Neural cell (in vitro differentiated cells): ENCODE measurements at regions not wholly inside any gene's neighbourhood (a gene's known extent, or its start where the extent isn't known, plus 50 kb on each side); places are given as distances from the start of the nearest gene placed in this dataset.

ENCODE experiments used
- CTCF ChIP-seq: fragments of 450-650 bp; IDR thresholded peaks from 2 replicates; pipeline ENCODE4 v1.5.1; 2014; ENCODE audit warnings: antibody characterized with exemption, mild to moderate bottlenecking, moderate library complexity; ENCODE audit not compliant: poor library complexity, severe bottlenecking
- EP300 ChIP-seq: fragments of 450-650 bp; conservative IDR thresholded peaks from 2 replicates; pipeline ENCODE4 v1.6.1; 2014; ENCODE audit warnings: antibody characterized with exemption, mild to moderate bottlenecking, moderate library complexity; ENCODE audit not compliant: poor library complexity, severe bottlenecking
- EZH2 ChIP-seq: fragments of 200-600, 300-800 bp; shearing (Covaris generic), sonication (generic); IDR thresholded peaks from 2 replicates; pipeline ENCODE4 v1.6.1; 2014; ENCODE audit warnings: antibody characterized with exemption, low read length, borderline replicate concordance, mild to moderate bottlenecking; ENCODE audit not compliant: insufficient read depth, poor library complexity, severe bottlenecking
- MXI1 ChIP-seq: fragments of 450-650 bp; conservative IDR thresholded peaks from 2 replicates; pipeline ENCODE4 v1.6.1; 2014; ENCODE audit warnings: antibody characterized with exemption, mild to moderate bottlenecking; ENCODE audit not compliant: poor library complexity, severe bottlenecking
- RAD21 ChIP-seq: fragments of 450-650 bp; conservative IDR thresholded peaks from 2 replicates; pipeline ENCODE4 v1.6.1; 2014; ENCODE audit warnings: antibody characterized with exemption, mild to moderate bottlenecking, moderate library complexity
- REST ChIP-seq: IDR thresholded peaks from 2 replicates; pipeline ENCODE4 v1.6.1; 2012; ENCODE audit warnings: borderline replicate concordance
- SMC3 ChIP-seq: fragments of 450-650 bp; conservative IDR thresholded peaks from 2 replicates; pipeline ENCODE4 v1.6.1; 2014; ENCODE audit warnings: antibody characterized with exemption, mild to moderate bottlenecking, moderate library complexity; ENCODE audit not compliant: poor library complexity
- TAF1 ChIP-seq: IDR thresholded peaks from 2 replicates; pipeline ENCODE4 v1.6.1; 2012; ENCODE audit warnings: low read depth

GRCh38 chr14:65259000-65259399 is 153.5 kb upstream of the FUT8 start:
- TF ChIP-seq CTCF (no peak), EP300 (no peak), TAF1 (no peak), RAD21 (no peak), EZH2 (no peak), MXI1 (no peak), SMC3 (no peak), REST (no peak)
